Right hindlimb (tissue), 1 donor: ENCODE measurements at regions not wholly inside any gene's neighbourhood (a gene's known extent, or its start where the extent isn't known, plus 50 kb on each side); places are given as distances from the start of the nearest gene placed in this dataset.

Source experiments
- DNase-seq: peaks from one replicate; pipeline ENCODE4 v3.0.0-alpha.2; 2018

- DNase-seq = no peak
Observed at GRCh38 chr19:32191921-32192320, 153.5 kb upstream of the ZNF507 start.

- DNase-seq = no peak
Observed at GRCh38 chr19:32195706-32196610, 149.5 kb upstream of the ZNF507 start.

- no peak for DNase-seq
Observed at GRCh38 chr19:32196690-32197420, 148.6 kb upstream of the ZNF507 start.

- no peak for DNase-seq
Observed at GRCh38 chr19:32197896-32198882, 147.2 kb upstream of the ZNF507 start.

GRCh38 chr19:32199501-32200040 is 145.8 kb upstream of the ZNF507 start:
- DNase-seq = no peak

GRCh38 chr19:32200312-32201038 is 144.9 kb upstream of the ZNF507 start:
- no peak for DNase-seq

- DNase-seq = no peak
Observed at GRCh38 chr19:32201211-32201610, 144.2 kb upstream of the ZNF507 start.

- no peak for DNase-seq
Observed at GRCh38 chr19:32201636-32202051, 143.8 kb upstream of the ZNF507 start.

- no peak for DNase-seq
Observed at GRCh38 chr19:32202244-32202643, 143.2 kb upstream of the ZNF507 start.

- DNase-seq = no peak
Observed at GRCh38 chr19:32203161-32203560, 142.2 kb upstream of the ZNF507 start.

GRCh38 chr19:32206065-32206464 is 139.3 kb upstream of the ZNF507 start:
- DNase-seq = no peak

GRCh38 chr19:32208060-32208459 is 137.3 kb upstream of the ZNF507 start:
- no peak for DNase-seq

- DNase-seq = no peak
Observed at GRCh38 chr19:32219392-32219791, 126.0 kb upstream of the ZNF507 start.

- no peak for DNase-seq
Observed at GRCh38 chr19:32219881-32220472, 125.4 kb upstream of the ZNF507 start.

GRCh38 chr19:32220951-32221350 is 124.5 kb upstream of the ZNF507 start:
- DNase-seq = no peak

- DNase-seq = no peak
Observed at GRCh38 chr19:32222556-32222955, 122.9 kb upstream of the ZNF507 start.

- DNase-seq = no peak
Observed at GRCh38 chr19:32223106-32223505, 122.3 kb upstream of the ZNF507 start.

GRCh38 chr19:32223595-32224370 is 121.6 kb upstream of the ZNF507 start:
- no peak for DNase-seq

- peak; percentile 70 for DNase-seq
Observed at GRCh38 chr19:32224371-32225244, 120.8 kb upstream of the ZNF507 start.
